GM18499 (cell line): ENCODE measurements at regions not wholly inside any gene's neighbourhood (a gene's known extent, or its start where the extent isn't known, plus 50 kb on each side); places are given as distances from the start of the nearest gene placed in this dataset.
"Not testable (repeated sequence)": the region's sequence is repeated elsewhere in the genome, so short reads cannot be mapped to it uniquely, and the experiment has no call there.

Experiments used
- ATAC-seq: cut with Tn5 transposase; IDR thresholded peaks from one replicate; pipeline ENCODE4 v1.9.1; 2021; ENCODE audit warnings: moderate number of reproducible peaks; ENCODE audit not compliant: insufficient read depth, unreplicated experiment

DNA sequence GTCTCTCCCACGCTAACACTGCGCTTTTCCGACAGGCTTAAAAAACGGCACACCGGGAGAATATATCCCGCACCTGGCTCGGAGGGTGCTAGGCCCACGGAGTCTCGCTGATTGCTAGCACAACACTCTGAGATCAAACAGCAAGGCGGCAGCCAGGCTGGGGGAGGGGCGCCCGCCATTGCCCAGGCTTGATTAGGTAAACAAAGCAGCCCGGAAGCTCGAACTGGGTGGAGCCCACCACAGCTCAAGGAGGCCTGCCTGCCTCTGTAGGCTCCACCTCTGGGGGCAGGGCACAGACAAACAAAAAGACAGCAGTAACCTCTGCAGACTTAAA lies 67.0 kb upstream of the FGF13 start:
- ATAC-seq, result not testable (repeated sequence)

GRCh38 chrX:138777908-138778575 lies 66.5 kb upstream of the FGF13 start:
- not testable (repeated sequence) for ATAC-seq

DNA sequence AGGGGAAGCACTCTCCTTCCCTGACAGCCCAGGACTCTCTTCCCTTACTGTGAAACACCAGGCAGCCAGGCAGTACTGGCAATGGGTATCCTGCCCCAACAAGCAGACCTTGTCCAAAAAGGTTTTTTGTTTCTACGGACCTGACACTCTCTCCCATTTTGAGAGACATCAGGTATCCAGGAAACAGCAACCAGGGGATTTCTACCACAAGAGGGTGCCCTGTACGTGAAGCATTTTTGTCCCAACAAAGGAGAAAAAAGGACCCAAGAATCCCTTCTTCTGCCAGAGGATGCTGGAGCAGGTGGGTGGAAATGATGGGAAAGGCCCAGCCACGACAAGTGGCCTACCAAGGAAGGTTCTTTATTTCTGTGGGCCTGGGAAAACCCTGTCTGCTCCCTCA lies 65.7 kb upstream of the FGF13 start:
- no peak for ATAC-seq

- ATAC-seq, result no peak
Observed at GRCh38 chrX:138775517-138775916, 64.0 kb upstream of the FGF13 start.

DNA sequence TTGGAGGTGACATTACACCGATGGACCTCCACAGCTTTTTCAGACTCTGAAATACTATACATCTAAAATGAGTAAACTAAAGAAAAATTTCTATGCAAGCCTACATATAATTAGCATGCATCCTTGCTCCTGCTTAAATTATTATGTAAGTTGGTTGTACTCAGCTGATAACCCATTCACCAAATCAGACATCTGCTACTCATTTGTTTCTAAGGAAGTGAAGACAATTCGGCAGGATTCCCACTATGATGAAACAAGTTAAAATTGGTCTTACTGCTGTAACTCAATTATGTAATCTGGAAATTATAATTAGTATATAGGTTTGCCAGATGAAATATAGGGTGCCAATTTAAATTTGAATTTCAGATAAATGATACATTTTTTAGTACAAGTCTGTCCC lies 59.5 kb upstream of the FGF13 start:
- no peak for ATAC-seq

DNA sequence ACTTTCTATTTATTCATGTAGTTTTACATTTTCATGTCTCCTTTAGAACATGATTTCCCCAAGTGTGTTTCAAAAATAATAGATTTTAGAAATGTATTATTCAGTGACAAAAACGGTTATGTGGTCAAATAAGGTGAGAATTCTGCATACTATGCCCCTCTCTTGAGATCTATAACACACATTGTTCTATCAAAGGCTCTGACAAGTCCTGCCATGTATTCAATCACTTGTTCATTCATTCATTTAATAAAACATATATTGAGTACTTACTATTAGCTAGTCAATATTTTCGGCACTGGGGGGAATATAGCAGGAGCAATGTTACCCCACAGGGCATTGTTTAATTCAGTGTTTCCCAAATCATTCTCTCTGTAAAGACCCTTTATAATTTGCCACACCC lies 58.4 kb upstream of the FGF13 start:
- ATAC-seq, result no peak

DNA sequence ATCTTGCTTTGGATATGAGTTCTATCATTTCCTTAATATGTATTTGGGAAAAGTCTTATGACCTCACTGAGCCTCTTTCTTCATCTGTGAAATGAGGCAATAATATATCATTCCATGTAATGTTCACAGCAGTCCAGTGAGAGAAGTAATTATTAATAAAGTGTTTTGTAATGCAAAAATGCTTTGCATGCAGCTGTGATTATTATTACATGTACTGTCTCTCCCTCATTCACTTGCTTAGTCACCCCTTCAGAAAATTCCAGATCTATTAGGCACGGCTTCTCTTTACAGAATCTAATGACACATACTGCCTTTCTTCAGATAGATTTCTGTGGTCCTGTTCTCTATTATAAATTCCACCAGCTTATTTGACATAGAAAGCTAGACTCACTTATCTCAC lies 53.5 kb upstream of the FGF13 start:
- no peak for ATAC-seq

DNA sequence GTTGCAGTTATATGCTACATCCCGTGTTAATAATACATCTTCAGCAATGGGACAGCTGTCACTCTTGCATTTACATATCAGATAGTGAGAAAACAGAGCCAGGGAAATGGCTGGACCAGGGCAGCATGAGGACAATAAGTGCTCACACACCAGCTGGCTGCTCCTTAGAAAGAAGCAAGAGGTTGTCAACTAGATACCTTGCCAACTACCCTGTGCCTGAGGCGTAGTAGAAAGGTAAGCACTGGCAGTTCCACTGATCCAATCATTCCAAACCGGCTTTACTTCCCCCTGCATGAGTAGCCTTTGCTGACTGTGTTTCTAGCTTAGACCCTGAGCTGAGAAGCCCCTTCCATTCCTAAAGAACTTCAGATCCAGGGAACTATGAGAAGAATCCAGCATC lies 52.2 kb upstream of the FGF13 start:
- ATAC-seq, result no peak

GRCh38 chrX:138761380-138761779 lies 49.9 kb upstream of the FGF13 start:
- no peak for ATAC-seq
